ENCODE measurements at regions not wholly inside any gene's neighbourhood (a gene's known extent, or its start where the extent isn't known, plus 50 kb on each side); places are given as distances from the start of the nearest gene placed in this dataset.
A peak's percentile ranks its signal among the peaks of the same experiment; 100 is the strongest.
"Not testable (repeated sequence)": the region's sequence is repeated elsewhere in the genome, so short reads cannot be mapped to it uniquely, and the experiment has no call there.

DNA sequence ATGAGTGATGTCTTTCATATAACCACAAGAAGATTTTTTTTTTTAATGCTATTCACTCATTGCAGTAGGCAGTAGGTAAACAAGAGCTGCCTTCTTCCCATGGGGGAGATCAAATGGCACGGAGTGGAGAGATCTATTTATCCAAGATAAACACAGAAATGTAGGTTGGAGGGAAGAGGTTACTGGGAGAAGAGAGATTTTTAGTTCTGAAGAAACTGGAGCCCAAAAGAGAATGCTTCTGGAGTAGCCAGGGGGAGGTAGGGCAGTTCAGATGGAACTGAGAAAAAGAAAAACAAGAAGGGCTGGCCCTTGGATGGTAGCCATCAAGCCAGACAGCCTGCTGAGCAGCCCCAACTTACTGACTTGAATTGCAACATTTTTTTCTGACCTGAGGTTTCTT lies 270.1 kb upstream of the TPK1 start:
- no peak for DNase-seq
- Mint-ChIP-seq H3K27ac (no peak overlapping the region), H3K27me3 (no peaks in the 10 kb centered on the region), H3K4me3 (no peak overlapping the region), H3K9me3 (peaks cover 7% of the 10 kb centered on the region), H3K4me1 (ENCODE audit: low read depth) (no peaks in the 10 kb centered on the region), H3K36me3 (ENCODE audit: low read depth) (no peaks in the 10 kb centered on the region)

DNA sequence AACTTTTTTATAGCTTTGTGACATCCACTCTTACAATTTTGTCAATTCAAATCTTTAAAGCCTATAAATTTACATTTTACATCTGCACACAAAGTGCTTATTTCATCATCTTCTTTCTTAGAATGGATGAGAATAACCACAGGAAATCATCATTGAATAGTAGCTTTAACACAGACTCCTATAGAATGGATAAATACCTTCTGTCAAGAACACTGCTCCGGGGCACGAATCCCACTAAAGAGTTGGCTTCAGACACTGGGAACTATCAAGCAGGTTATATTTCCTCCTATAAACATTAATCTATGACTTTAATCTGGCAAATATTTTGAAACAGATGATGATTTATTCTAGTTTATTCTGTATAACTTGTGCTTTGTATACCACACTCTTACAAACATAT lies 269.7 kb upstream of the TPK1 start:
- Mint-ChIP-seq H3K4me3 (no peak overlapping the region), H3K9me3 (peaks cover 5% of the 10 kb centered on the region), H3K27me3 (no peaks in the 10 kb centered on the region), H3K4me1 (ENCODE audit: low read depth) (no peaks in the 10 kb centered on the region), H3K36me3 (ENCODE audit: low read depth) (no peaks in the 10 kb centered on the region), H3K27ac (no peak overlapping the region)
- no peak for DNase-seq

GRCh38 chr7:145104400-145104799 lies 268.5 kb upstream of the TPK1 start:
- no peaks in the 10 kb centered on the region for H3K4me1 Mint-ChIP-seq (ENCODE audit: low read depth)
- H3K36me3 Mint-ChIP-seq (ENCODE audit: low read depth) = no peaks in the 10 kb centered on the region
- no peak overlapping the region for H3K4me3 Mint-ChIP-seq
- no peak for DNase-seq
- no peak overlapping the region for H3K27ac Mint-ChIP-seq
- H3K27me3 Mint-ChIP-seq = no peaks in the 10 kb centered on the region
- H3K9me3 Mint-ChIP-seq = no peaks in the 10 kb centered on the region

DNA sequence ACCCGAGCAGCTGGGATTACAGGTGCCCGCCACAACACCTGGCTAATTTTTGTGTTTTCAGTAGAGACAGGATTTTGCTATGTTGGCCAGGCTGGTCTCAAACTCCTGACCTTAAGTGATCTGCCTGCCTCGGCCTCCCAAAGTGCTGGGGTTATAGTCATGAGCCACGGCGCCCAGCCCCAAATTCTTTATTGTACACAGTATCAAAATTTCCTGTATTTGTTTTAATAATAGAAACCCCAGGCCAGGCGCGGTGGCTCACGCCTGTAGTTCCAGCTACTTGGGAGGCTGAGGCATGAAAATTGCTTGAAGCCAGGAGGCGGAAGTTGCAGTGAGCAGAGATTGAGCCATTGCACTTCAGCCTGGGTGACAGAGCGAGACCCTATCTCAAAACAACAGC lies 266.3 kb upstream of the TPK1 start:
- H3K27ac Mint-ChIP-seq; H3K4me3 Mint-ChIP-seq; DNase-seq; H3K36me3 Mint-ChIP-seq (ENCODE audit: low read depth); H3K4me1 Mint-ChIP-seq (ENCODE audit: low read depth); H3K9me3 Mint-ChIP-seq; H3K27me3 Mint-ChIP-seq: not testable (repeated sequence)

- no peak overlapping the region for H3K27ac Mint-ChIP-seq
- H3K9me3 Mint-ChIP-seq = no peaks in the 10 kb centered on the region
- no peaks in the 10 kb centered on the region for H3K27me3 Mint-ChIP-seq
- H3K4me1 Mint-ChIP-seq (ENCODE audit: low read depth) = no peaks in the 10 kb centered on the region
- H3K36me3 Mint-ChIP-seq (ENCODE audit: low read depth) = no peaks in the 10 kb centered on the region
- no peak for DNase-seq
- H3K4me3 Mint-ChIP-seq = no peak overlapping the region
Observed at GRCh38 chr7:145092766-145093165, 256.9 kb upstream of the TPK1 start.

GRCh38 chr7:145088111-145088745 lies 252.4 kb upstream of the TPK1 start:
- Mint-ChIP-seq H3K27ac (no peak overlapping the region), H3K36me3 (ENCODE audit: low read depth) (no peaks in the 10 kb centered on the region), H3K27me3 (peaks cover 9% of the 10 kb centered on the region), H3K9me3 (no peaks in the 10 kb centered on the region), H3K4me3 (no peak overlapping the region), H3K4me1 (ENCODE audit: low read depth) (no peaks in the 10 kb centered on the region)
- no peak for DNase-seq

DNA sequence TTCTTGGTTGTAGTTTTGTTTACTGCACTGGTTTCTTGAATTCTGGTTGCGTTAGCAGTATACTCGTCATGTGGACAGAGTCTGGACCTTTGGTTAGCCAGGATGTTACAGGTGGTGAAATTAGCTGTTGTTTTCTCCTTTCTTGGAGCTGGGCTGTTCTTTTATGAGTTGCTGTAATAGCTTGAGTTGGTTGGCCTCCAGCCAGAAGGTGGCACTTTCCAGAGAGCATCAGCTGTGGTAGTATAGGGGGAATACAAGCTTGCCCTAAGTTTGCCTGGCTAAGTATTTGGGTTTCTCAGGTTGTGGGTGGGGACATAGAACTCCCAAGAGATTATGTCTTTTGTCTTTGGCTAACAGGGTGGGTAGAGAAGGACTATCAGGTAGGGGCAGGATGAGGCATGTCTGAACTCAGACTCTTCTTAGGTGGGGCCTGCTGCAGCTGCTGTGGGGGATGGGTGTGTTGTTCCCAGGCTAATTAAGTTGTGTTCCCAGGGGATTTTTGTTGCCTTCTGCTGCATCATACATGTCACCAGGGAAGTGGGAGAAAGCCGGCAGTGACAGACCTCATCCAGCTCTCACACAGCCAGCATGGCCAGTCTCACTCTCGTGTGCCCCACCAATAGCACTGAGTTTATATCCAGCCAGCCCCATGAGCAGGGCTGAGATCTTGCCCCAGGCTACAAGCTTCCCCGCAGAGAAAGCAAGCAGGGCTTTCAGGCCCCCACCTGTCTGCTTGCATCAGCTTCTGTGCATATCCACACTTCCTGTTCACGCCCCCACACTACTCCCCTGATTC lies 246.7 kb upstream of the TPK1 start:
- no peaks in the 10 kb centered on the region for H3K9me3 Mint-ChIP-seq
- peaks cover 17% of the 10 kb centered on the region for H3K27me3 Mint-ChIP-seq
- DNase-seq = no peak
- H3K27ac Mint-ChIP-seq = no peak overlapping the region
- H3K4me1 Mint-ChIP-seq (ENCODE audit: low read depth) = no peaks in the 10 kb centered on the region
- no peaks in the 10 kb centered on the region for H3K36me3 Mint-ChIP-seq (ENCODE audit: low read depth)
- H3K4me3 Mint-ChIP-seq = no peak overlapping the region

- Mint-ChIP-seq H3K36me3 (ENCODE audit: low read depth) (no peaks in the 10 kb centered on the region), H3K4me3 (no peak overlapping the region), H3K27me3 (no peaks in the 10 kb centered on the region), H3K9me3 (no peaks in the 10 kb centered on the region), H3K27ac (no peak overlapping the region), H3K4me1 (ENCODE audit: low read depth) (no peaks in the 10 kb centered on the region)
- no peak for DNase-seq
Observed at GRCh38 chr7:145065473-145065872, 229.6 kb upstream of the TPK1 start.

DNA sequence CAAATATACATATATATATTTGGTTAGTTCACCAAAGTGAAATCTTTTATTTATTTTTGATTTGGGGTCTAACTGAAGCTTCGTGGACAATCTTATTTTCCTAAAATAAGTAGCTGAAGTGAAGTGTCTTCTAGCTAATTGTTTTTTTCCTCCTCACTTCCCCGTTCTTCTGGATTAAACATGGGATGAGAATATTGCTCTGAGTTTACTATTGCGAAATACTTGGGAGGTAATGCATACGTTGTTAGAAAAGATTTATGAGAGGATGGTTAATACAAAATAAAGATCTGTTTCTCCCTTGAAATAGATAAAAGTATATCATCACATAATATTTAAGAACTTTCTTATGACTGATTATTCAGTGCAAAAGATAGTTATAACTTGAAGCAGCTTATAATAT lies 228.3 kb upstream of the TPK1 start:
- DNase-seq = no peak
- Mint-ChIP-seq H3K4me1 (ENCODE audit: low read depth) (no peaks in the 10 kb centered on the region), H3K27me3 (no peaks in the 10 kb centered on the region), H3K4me3 (no peak overlapping the region), H3K9me3 (no peaks in the 10 kb centered on the region), H3K36me3 (ENCODE audit: low read depth) (no peaks in the 10 kb centered on the region), H3K27ac (no peak overlapping the region)

DNA sequence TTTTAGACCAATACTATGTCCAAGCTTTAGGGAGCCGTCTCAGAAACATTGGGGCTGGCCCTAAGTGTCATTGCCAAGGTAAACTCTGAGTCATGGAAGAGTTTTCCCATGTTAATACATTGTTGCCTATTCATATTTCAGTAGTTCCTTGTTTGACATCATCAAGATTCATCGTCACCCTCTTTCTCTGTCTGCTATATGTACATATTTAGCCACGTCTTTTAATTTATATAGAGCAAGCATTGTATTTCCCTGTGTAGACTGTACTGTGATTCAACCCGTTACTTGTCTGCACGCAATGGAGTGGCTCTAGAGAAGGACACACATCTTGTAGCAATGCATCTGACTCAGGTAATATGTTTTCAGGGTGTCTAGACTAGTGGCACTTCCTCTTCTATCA lies 217.9 kb upstream of the TPK1 start:
- no peak for DNase-seq
- Mint-ChIP-seq H3K27me3 (peaks cover 4% of the 10 kb centered on the region), H3K27ac (no peak overlapping the region), H3K4me1 (ENCODE audit: low read depth) (no peaks in the 10 kb centered on the region), H3K9me3 (no peaks in the 10 kb centered on the region), H3K36me3 (ENCODE audit: low read depth) (no peaks in the 10 kb centered on the region), H3K4me3 (no peak overlapping the region)

DNA sequence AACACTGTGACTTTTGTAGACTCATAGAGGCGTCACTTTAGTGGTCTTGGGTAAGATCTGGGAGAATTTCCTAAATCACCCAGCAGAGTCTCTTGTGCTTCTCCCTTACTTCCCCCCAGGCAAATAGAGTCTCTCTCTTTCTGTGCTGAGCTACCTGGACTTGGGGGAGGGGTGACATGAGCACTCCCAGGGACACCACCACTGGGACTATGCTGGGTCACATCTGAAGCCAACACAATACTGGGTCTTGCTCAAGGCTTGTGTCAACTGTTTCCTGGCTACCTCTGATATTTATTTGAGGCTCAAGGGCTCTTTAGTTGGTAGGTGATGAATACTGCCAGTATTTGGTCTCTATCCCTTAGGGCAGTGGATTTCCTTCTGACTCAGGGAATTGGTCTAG lies 214.6 kb upstream of the TPK1 start:
- Mint-ChIP-seq H3K36me3 (ENCODE audit: low read depth) (no peaks in the 10 kb centered on the region), H3K4me3 (no peak overlapping the region), H3K27ac (no peak overlapping the region), H3K9me3 (no peaks in the 10 kb centered on the region), H3K4me1 (ENCODE audit: low read depth) (no peaks in the 10 kb centered on the region), H3K27me3 (peaks cover 4% of the 10 kb centered on the region)
- DNase-seq = no peak

DNA sequence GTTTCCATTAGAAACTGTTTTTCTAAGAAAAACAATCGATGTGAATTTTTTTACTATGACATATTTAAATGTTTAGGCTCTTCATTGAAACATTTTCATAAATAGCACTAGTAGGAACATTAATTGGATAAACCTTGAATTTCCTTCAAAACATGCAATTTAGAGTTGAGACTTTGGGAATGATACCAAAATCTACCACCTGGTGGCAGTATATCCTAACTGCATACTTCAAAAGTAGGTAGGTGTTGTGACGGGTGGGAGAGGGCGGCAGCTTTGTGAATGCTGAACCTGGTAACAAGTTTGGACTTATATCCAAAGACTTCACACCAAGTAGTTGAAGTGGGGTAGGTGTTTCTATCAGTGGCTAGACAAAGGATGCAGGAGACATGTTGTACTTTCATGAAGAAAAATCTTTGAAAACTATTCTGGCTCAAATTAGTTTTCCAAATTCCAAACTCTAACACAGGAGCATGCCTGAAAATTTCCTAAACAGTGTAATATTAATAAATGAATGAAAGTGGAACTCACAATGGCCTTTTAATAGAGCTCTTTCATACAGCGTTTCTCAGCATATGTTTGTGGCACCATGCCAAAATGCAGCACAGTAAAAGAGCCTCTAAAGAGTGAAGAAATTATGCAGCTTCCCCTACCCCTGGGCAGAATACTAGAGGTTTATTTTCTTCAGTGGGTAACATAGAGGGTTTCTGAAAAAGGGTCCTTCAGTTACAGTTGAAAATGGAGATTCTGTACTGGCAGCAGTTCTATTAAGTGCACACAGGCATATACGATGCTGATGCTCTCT lies 201.0 kb upstream of the TPK1 start:
- DNase-seq = peak; percentile 32
- Mint-ChIP-seq H3K36me3 (ENCODE audit: low read depth) (no peaks in the 10 kb centered on the region), H3K9me3 (peaks cover 3% of the 10 kb centered on the region), H3K4me1 (ENCODE audit: low read depth) (peaks cover 2% of the 10 kb centered on the region), H3K27me3 (peaks cover 16% of the 10 kb centered on the region), H3K4me3 (no peak overlapping the region), H3K27ac (no peak overlapping the region)

GRCh38 chr7:145031162-145031561 lies 195.3 kb upstream of the TPK1 start:
- no peaks in the 10 kb centered on the region for H3K4me1 Mint-ChIP-seq (ENCODE audit: low read depth)
- DNase-seq = no peak
- H3K4me3 Mint-ChIP-seq = no peak overlapping the region
- H3K27ac Mint-ChIP-seq = no peak overlapping the region
- H3K9me3 Mint-ChIP-seq = peaks cover 3% of the 10 kb centered on the region
- peaks cover 5% of the 10 kb centered on the region for H3K27me3 Mint-ChIP-seq
- H3K36me3 Mint-ChIP-seq (ENCODE audit: low read depth) = no peaks in the 10 kb centered on the region

- H3K36me3 Mint-ChIP-seq (ENCODE audit: low read depth) = no peaks in the 10 kb centered on the region
- no peak overlapping the region for H3K27ac Mint-ChIP-seq
- peaks cover 1% of the 10 kb centered on the region for H3K27me3 Mint-ChIP-seq
- H3K4me1 Mint-ChIP-seq (ENCODE audit: low read depth) = no peaks in the 10 kb centered on the region
- H3K4me3 Mint-ChIP-seq = no peak overlapping the region
- DNase-seq = no peak
- peaks cover 3% of the 10 kb centered on the region for H3K9me3 Mint-ChIP-seq
Observed at GRCh38 chr7:145030754-145031153, 194.9 kb upstream of the TPK1 start.

DNA sequence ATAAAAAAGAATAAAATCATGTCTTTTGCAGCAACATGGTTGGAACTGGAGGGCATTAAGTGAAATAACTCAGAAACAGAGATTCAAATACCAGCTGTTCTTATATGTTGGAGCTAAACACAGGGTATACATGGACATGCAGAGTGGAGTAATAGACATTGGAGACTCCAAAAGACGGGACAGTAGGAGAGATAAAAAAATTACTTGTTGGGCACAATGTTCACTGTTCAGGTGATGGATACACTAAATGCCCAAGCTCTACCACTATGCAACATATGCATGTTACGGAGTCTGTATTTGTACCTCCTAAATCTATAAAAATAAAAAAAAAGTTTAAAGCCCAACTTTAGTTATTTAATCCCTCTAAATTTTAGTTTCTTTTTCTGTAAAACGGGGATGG lies 184.6 kb upstream of the TPK1 start:
- no peaks in the 10 kb centered on the region for H3K4me1 Mint-ChIP-seq (ENCODE audit: low read depth)
- no peak for DNase-seq

More for the DNA sequence above, 184.6 kb upstream of the TPK1 start:
- no peaks in the 10 kb centered on the region for H3K9me3 Mint-ChIP-seq
- peaks cover 5% of the 10 kb centered on the region for H3K27me3 Mint-ChIP-seq
- no peaks in the 10 kb centered on the region for H3K36me3 Mint-ChIP-seq (ENCODE audit: low read depth)
- no peak overlapping the region for H3K4me3 Mint-ChIP-seq
- no peak overlapping the region for H3K27ac Mint-ChIP-seq

Data from activated T-cell treated with anti-CD3 and anti-CD28 coated beads, Interleukin-2, amount 50 U/mL, for 24 hours (primary cell).